ENCODE measurements at regions not wholly inside any gene's neighbourhood (a gene's known extent, or its start where the extent isn't known, plus 50 kb on each side); places are given as distances from the start of the nearest gene placed in this dataset.

DNA sequence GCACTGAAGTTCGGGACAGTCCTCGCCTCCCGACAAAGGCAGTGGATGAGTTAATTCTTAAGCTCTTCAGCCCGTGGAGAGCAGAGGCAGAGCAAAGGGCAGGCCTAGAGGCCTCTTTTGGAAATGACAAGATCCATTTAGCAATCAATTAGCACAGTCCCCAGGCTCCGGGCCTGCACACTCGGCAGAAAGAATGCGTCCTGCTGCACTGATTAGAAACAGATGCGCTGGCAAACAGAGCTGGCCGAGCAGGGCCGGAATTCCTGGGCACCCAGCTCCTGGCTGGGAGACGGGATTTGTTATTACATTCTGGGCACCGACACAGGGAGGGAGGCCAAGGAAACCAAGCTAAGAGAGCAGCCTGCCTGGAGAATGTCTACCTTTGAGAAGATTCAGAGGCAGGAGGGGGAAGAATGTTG is 162.9 kb downstream of the COPRS start:
- peaks cover 26% of the 10 kb centered on the region for H3K4me1 ChIP-seq (ENCODE audit: low read depth)
- peak; percentile 92 to 95 for DNase-seq (ENCODE audit: low read depth in 1 of 2, low spot score in 1 of 2)

DNA sequence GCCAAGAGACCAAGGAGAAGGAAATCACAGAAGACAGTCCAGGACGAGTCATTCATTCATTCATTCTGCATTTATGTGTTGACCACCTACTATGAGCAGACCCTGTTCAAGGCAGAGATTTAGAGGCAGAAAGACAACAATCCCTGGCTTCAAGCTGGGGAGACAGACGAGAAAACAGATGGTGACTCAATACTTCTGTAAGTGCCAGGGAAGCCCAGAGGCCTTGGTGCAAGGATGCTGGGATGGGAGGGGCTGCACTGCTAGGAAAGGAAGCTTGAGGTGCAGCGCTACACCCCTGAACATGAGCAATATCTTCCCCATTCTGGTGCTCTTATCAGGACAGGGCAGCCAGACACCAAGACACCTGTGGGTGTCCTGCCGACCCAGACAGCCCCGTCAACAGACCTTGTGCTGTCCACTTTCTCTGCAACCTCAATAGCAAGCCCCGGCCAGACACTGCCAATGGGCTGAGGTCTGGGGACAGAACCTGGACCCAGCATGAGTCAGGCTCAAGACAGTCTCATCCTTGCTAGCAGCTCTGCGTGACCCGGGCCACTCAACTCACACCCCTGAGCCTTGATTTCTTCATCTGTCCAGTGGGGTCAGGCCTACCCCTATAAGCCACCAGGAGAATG is 163.5 kb downstream of the COPRS start:
- H3K4me3 ChIP-seq = no peak overlapping the region

More for the DNA sequence above, 162.9 kb downstream of the COPRS start:
- TF ChIP-seq, protein P1, sequence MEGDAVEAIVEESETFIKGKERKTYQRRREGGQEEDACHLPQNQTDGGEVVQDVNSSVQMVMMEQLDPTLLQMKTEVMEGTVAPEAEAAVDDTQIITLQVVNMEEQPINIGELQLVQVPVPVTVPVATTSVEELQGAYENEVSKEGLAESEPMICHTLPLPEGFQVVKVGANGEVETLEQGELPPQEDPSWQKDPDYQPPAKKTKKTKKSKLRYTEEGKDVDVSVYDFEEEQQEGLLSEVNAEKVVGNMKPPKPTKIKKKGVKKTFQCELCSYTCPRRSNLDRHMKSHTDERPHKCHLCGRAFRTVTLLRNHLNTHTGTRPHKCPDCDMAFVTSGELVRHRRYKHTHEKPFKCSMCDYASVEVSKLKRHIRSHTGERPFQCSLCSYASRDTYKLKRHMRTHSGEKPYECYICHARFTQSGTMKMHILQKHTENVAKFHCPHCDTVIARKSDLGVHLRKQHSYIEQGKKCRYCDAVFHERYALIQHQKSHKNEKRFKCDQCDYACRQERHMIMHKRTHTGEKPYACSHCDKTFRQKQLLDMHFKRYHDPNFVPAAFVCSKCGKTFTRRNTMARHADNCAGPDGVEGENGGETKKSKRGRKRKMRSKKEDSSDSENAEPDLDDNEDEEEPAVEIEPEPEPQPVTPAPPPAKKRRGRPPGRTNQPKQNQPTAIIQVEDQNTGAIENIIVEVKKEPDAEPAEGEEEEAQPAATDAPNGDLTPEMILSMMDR (IDR thresholded peaks at IDR 0.05; ENCODE audit: low read depth, low read length) = peak; percentile 26
- peak overlapping the region; percentile 77 for H3K27ac ChIP-seq
- no peaks in the 10 kb centered on the region for H3K9me3 ChIP-seq (ENCODE audit: low read depth)
- no peaks in the 10 kb centered on the region for H3K36me3 ChIP-seq
- no peaks in the 10 kb centered on the region for H3K27me3 ChIP-seq
- no peak overlapping the region for H3K4me3 ChIP-seq

DNA sequence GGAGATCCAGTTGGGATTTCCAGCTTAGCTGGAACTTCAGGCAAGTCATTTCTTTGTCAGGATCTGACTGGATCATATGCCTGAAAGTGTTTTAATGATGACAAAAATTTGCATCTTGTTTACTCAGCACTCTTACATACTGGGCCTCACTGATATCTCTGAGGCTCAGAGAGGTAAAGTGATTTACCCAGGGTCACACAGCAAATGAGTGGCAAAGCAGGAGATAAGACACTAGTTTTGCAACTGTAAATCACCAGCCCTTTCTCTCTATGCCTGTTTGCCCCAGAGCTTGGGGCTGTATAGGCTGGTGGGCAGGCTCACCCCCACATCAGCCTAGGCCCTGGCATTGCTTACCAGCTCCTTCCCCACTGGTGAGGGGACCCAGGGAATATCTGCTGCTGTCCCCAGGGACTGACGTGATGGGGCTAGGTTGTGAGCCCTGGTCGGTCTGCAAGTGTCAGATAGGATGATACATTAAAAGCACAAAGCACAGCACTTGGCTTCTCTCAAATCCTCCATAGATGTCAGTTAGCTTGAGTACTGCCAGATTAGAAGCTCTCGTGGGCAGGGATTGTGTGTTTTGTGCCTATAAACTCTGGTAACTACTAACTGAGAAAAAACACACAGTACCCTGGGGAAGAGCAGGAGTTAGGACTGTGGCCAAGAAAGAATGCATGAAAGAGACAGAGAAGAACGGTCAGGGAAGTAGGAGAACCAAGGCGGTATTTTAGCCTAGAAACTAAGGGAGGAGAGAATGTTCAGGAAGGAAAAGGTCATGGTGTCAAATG is 165.4 kb downstream of the COPRS start:
- Histone ChIP-seq H3K4me3 (no peak overlapping the region), H3K4me1 (ENCODE audit: low read depth) (peaks cover 26% of the 10 kb centered on the region), H3K27ac (no peak overlapping the region), H3K27me3 (no peaks in the 10 kb centered on the region), H3K9me3 (ENCODE audit: low read depth) (no peaks in the 10 kb centered on the region), H3K36me3 (no peaks in the 10 kb centered on the region)
- TF ChIP-seq, protein P1 (IDR thresholded peaks at IDR 0.05; ENCODE audit: low read depth, low read length) = no peak
- DNase-seq (ENCODE audit: low read depth in 1 of 2, low spot score in 1 of 2) = peak in 1 of 2 donors; percentile 34

More for the DNA sequence above, 163.5 kb downstream of the COPRS start:
- TF ChIP-seq, protein P1 (IDR thresholded peaks at IDR 0.05; ENCODE audit: low read depth, low read length) = no peak
- Histone ChIP-seq H3K27me3 (no peaks in the 10 kb centered on the region), H3K4me1 (ENCODE audit: low read depth) (peaks cover 26% of the 10 kb centered on the region), H3K36me3 (no peaks in the 10 kb centered on the region), H3K9me3 (ENCODE audit: low read depth) (no peaks in the 10 kb centered on the region), H3K27ac (peak overlapping the region; percentile 77)
- peak in 1 of 2 donors; percentile 36 for DNase-seq (ENCODE audit: low read depth in 1 of 2, low spot score in 1 of 2)

DNA sequence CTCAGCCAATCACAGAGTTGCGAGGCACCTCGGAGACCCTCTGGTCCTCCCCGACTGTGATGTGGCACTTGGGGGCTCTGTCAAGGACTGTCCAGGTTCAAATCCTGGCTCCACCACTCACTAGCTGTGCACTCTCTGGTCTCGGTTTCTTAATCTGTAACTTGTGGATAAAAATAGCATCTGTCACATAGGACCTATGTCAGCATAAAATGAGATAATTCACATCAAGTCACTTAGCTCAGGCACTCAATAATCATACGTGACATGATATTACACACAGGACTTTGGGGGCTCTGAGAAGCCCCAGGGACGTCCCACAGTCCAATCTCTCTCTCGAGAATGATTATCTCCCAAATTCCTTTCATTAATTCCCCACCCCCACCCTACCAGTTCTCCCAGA is 166.4 kb downstream of the COPRS start:
- no peak for DNase-seq (ENCODE audit: low read depth in 1 of 2, low spot score in 1 of 2)
- Histone ChIP-seq H3K36me3 (no peaks in the 10 kb centered on the region), H3K4me1 (ENCODE audit: low read depth) (peaks cover 25% of the 10 kb centered on the region), H3K27ac (no peak overlapping the region), H3K4me3 (no peak overlapping the region), H3K27me3 (no peaks in the 10 kb centered on the region), H3K9me3 (ENCODE audit: low read depth) (no peaks in the 10 kb centered on the region)
- TF ChIP-seq, protein P1 (IDR thresholded peaks at IDR 0.05; ENCODE audit: low read depth, low read length) = no peak

DNA sequence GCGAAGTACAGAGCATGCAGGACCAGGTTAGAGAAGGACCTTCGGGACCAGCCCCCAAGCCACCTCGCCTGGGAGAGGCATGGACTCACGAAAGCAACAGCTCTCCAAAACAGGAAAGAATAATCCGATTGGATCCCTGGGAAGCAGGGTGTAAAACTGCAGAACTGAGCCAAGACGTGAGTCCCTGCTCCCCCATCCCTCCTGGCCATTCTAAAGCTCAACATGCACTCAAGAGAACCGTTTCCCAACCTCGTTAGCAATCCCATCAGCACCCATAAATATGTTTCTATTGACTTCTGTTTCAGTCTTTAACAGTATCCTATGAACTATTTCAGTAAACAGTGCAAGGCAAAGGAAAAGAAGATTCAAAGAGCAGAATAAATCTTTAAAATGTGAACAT is 167.0 kb downstream of the COPRS start:
- Histone ChIP-seq H3K36me3 (no peaks in the 10 kb centered on the region), H3K4me1 (ENCODE audit: low read depth) (peaks cover 19% of the 10 kb centered on the region), H3K27me3 (no peaks in the 10 kb centered on the region), H3K4me3 (no peak overlapping the region), H3K9me3 (ENCODE audit: low read depth) (no peaks in the 10 kb centered on the region), H3K27ac (no peak overlapping the region)
- TF ChIP-seq, protein P1 (IDR thresholded peaks at IDR 0.05; ENCODE audit: low read depth, low read length) = no peak
- DNase-seq (ENCODE audit: low read depth in 1 of 2, low spot score in 1 of 2) = no peak

All from cardiac muscle cell (in vitro differentiated cells and primary cell).